WTC11 (cell line): ENCODE measurements at regions not wholly inside any gene's neighbourhood (a gene's known extent, or its start where the extent isn't known, plus 50 kb on each side); places are given as distances from the start of the nearest gene placed in this dataset.

Experiments
- ATAC-seq: fragments of 200-7000 bp; cut with Tn5 transposase; 2 replicates; pipeline ENCODE4 v1.10.0; 2021; ENCODE audit warnings: mild to moderate bottlenecking, moderate library complexity
- CTCF ChIA-PET: fragments of 300-600 bp; sonication (Branson Sonifier 250); formaldehyde crosslinking; loops from one replicate; lab custom pipeline; 2021; ENCODE audit warnings: antibody characterized with exemption; lab: Charles Lee
- POLR2A ChIA-PET: fragments of 350-600 bp; sonication (Branson Sonifier 250); formaldehyde crosslinking; loops from one replicate; lab custom pipeline; 2021; ENCODE audit warnings: antibody characterized with exemption; lab: Charles Lee
- DNase-seq: peaks from one replicate; pipeline ENCODE4 v3.0.0; 2021; ENCODE audit warnings: low spot score
- H3K27ac Mint-ChIP-seq: 2 replicates; pipeline ENCODE4 v1.8.0; 2021; ENCODE audit warnings: mixed read lengths
- H3K27me3 Mint-ChIP-seq: 2 replicates; pipeline ENCODE4 v1.8.0; 2021; ENCODE audit warnings: low read depth, mild to moderate bottlenecking, moderate library complexity, mixed read lengths
- H3K36me3 Mint-ChIP-seq: 2 replicates; pipeline ENCODE4 v1.8.0; 2021; ENCODE audit warnings: mixed read lengths
- H3K4me1 Mint-ChIP-seq: 2 replicates; pipeline ENCODE4 v1.8.0; 2022; ENCODE audit warnings: mixed read lengths
- H3K4me3 Mint-ChIP-seq: 2 replicates; pipeline ENCODE4 v1.8.0; 2021; ENCODE audit warnings: mild to moderate bottlenecking, moderate library complexity, mixed read lengths
- H3K9me3 Mint-ChIP-seq: 2 replicates; pipeline ENCODE4 v1.8.0; 2021; ENCODE audit warnings: mixed read lengths
- ATF6 ChIP-seq: sonication (generic); formaldehyde crosslinking; IDR thresholded peaks from 2 replicates; pipeline ENCODE4 v1.8.1; 2023; ENCODE audit warnings: mild to moderate bottlenecking, missing genetic modification reagents
- E2F5 ChIP-seq: sonication (generic); formaldehyde crosslinking; IDR thresholded peaks from 2 replicates; pipeline ENCODE4 v1.8.1; 2022; ENCODE audit warnings: mild to moderate bottlenecking, moderate library complexity, missing genetic modification reagents
- ETV6 ChIP-seq: sonication (generic); formaldehyde crosslinking; IDR thresholded peaks from 2 replicates; pipeline ENCODE4 v1.8.1; 2022; ENCODE audit warnings: mild to moderate bottlenecking, missing genetic modification reagents
- GABPB1 ChIP-seq: sonication (generic); formaldehyde crosslinking; IDR thresholded peaks from 2 replicates; pipeline ENCODE4 v1.8.1; 2023; ENCODE audit warnings: mild to moderate bottlenecking, missing genetic modification reagents
- GTF2I ChIP-seq: fragments of 250-450 bp; sonication (Bioruptor Pico); conservative IDR thresholded peaks from 2 replicates; pipeline ENCODE4 v1.4.0; 2021; ENCODE audit warnings: mild to moderate bottlenecking
- HMGXB4 ChIP-seq: sonication (generic); formaldehyde crosslinking; IDR thresholded peaks from 2 replicates; pipeline ENCODE4 v1.8.1; 2023; ENCODE audit warnings: mild to moderate bottlenecking, moderate library complexity, missing genetic modification reagents
- NFE2L1 ChIP-seq: sonication (generic); formaldehyde crosslinking; IDR thresholded peaks from 2 replicates; pipeline ENCODE4 v1.8.1; 2023; ENCODE audit warnings: missing genetic modification reagents
- OVOL2 ChIP-seq: fragments of 250-450 bp; sonication (Bioruptor Pico); IDR thresholded peaks from 2 replicates; pipeline ENCODE4 v1.9.0; 2021; ENCODE audit warnings: mild to moderate bottlenecking, borderline replicate concordance
- PRRX2 ChIP-seq: fragments of 250-450 bp; sonication (Bioruptor Pico); IDR thresholded peaks from 2 replicates; pipeline ENCODE4 v1.8.0; 2021; ENCODE audit warnings: mild to moderate bottlenecking
- RELA ChIP-seq: sonication (generic); formaldehyde crosslinking; IDR thresholded peaks from 2 replicates; pipeline ENCODE4 v1.8.1; 2022; ENCODE audit warnings: missing genetic modification reagents, mild to moderate bottlenecking, borderline replicate concordance
- TEAD1 ChIP-seq: sonication (generic); formaldehyde crosslinking; IDR thresholded peaks from 2 replicates; pipeline ENCODE4 v1.8.0; 2022; ENCODE audit warnings: mild to moderate bottlenecking, missing genetic modification reagents
- TP53 ChIP-seq: sonication (generic); formaldehyde crosslinking; IDR thresholded peaks from 2 replicates; pipeline ENCODE4 v1.8.1; 2023; ENCODE audit warnings: mild to moderate bottlenecking, missing genetic modification reagents
- USF2 ChIP-seq: sonication (generic); formaldehyde crosslinking; IDR thresholded peaks from 2 replicates; pipeline ENCODE4 v1.8.1; 2023; ENCODE audit warnings: mild to moderate bottlenecking, missing genetic modification reagents, moderate library complexity
- ZBTB43 ChIP-seq: sonication (generic); formaldehyde crosslinking; IDR thresholded peaks from 2 replicates; pipeline ENCODE4 v1.8.1; 2023; ENCODE audit warnings: mild to moderate bottlenecking, missing genetic modification reagents
- ZNF423 ChIP-seq: fragments of 250-450 bp; sonication (Bioruptor Pico); IDR thresholded peaks from 2 replicates; pipeline ENCODE4 v2.1.2; 2022; ENCODE audit warnings: mild to moderate bottlenecking, moderate library complexity

GRCh38 chr11:70933981-70934583 is 318.3 kb downstream of the SHANK2 start:
- Mint-ChIP-seq H3K27me3 (no peaks in the 10 kb centered on the region), H3K9me3 (peaks cover 30% of the 10 kb centered on the region), H3K4me1 (peaks cover 7% of the 10 kb centered on the region), H3K4me3 (no peak overlapping the region), H3K27ac (no peak overlapping the region), H3K36me3 (peaks cover 31% of the 10 kb centered on the region)
- POLR2A ChIA-PET, result interaction anchor here (0.7 kb wide), 1 partner anchor 12 kb away, joined by 4 read pairs; no protein-coding TSS in a partner anchor
- no peak for ATAC-seq
- CTCF ChIA-PET, result interaction anchor here (0.8 kb wide), 1 partner anchor 8 kb away, joined by 3 read pairs; no protein-coding TSS in a partner anchor
- TF ChIP-seq HMGXB4 (CRISPR knock-in tag) (no peak), PRRX2 (CRISPR knock-in tag) (no peak), USF2 (CRISPR knock-in tag) (no peak), NFE2L1 (CRISPR knock-in tag) (no peak), OVOL2 (CRISPR knock-in tag) (no peak), TEAD1 (CRISPR knock-in tag) (no peak), GTF2I (no peak), ETV6 (CRISPR knock-in tag) (no peak), ZBTB43 (CRISPR knock-in tag) (no peak), RELA (CRISPR knock-in tag) (no peak), E2F5 (CRISPR knock-in tag) (no peak), ZNF423 (CRISPR knock-in tag) (no peak)
- DNase-seq, result no peak

- ChIA-PET POLR2A (no interaction called here), CTCF (no interaction called here)
- DNase-seq (no peak), ATAC-seq (no peak)
- TF ChIP-seq ATF6 (CRISPR knock-in tag) (no peak), GABPB1 (CRISPR knock-in tag) (peak; percentile 95), TP53 (CRISPR knock-in tag) (no peak)
- Mint-ChIP-seq H3K4me3 (no peak overlapping the region), H3K4me1 (peaks cover 6% of the 10 kb centered on the region; the same call in 1 of the 2 replicates), H3K9me3 (peaks cover 19% of the 10 kb centered on the region), H3K36me3 (peaks cover 21% of the 10 kb centered on the region), H3K27ac (no peak overlapping the region), H3K27me3 (no peaks in the 10 kb centered on the region)
Measured at GRCh38 chr11:70935006-70935768, 317.2 kb downstream of the SHANK2 start.
